Calu3 (cell line): ENCODE measurements at regions not wholly inside any gene's neighbourhood (a gene's known extent, or its start where the extent isn't known, plus 50 kb on each side); places are given as distances from the start of the nearest gene placed in this dataset.

ENCODE experiments used
- BruUV-seq: library from RNA; stranded (reverse); fragments of 400-500 nt; replicated peaks from 2 replicates; lab custom pipeline; 2021; lab: Mats Ljungman, UMichigan
- CTCF ChIA-PET: fragments of 300-600 bp; sonication (Branson Sonifier 250); formaldehyde crosslinking; loops from one replicate; lab custom pipeline; 2022; ENCODE audit warnings: antibody characterized with exemption; lab: Charles Lee
- DNase-seq: peaks from one replicate; pipeline ENCODE4 v3.0.0; 2022
- H3K27ac Mint-ChIP-seq: one replicate; pipeline ENCODE4 v1.8.0; 2022; ENCODE audit warnings: mixed read lengths; ENCODE audit not compliant: unreplicated experiment
- H3K27me3 Mint-ChIP-seq: one replicate; pipeline ENCODE4 v1.8.0; 2022; ENCODE audit warnings: mixed read lengths; ENCODE audit not compliant: unreplicated experiment
- H3K36me3 Mint-ChIP-seq: one replicate; pipeline ENCODE4 v1.8.0; 2022; ENCODE audit warnings: mild to moderate bottlenecking, moderate library complexity, mixed read lengths; ENCODE audit not compliant: insufficient read depth, unreplicated experiment
- H3K4me1 Mint-ChIP-seq: one replicate; pipeline ENCODE4 v1.8.0; 2022; ENCODE audit warnings: mild to moderate bottlenecking, low read depth, mixed read lengths; ENCODE audit not compliant: unreplicated experiment
- H3K4me3 Mint-ChIP-seq: one replicate; pipeline ENCODE4 v1.8.0; 2022; ENCODE audit warnings: mild to moderate bottlenecking, low read depth, moderate library complexity, mixed read lengths; ENCODE audit not compliant: unreplicated experiment
- H3K9me3 Mint-ChIP-seq: one replicate; pipeline ENCODE4 v1.8.0; 2022; ENCODE audit warnings: low read depth, mixed read lengths; ENCODE audit not compliant: unreplicated experiment
- intact Hi-C: fragments of 100-400 bp; cut with micrococcal nuclease; formaldehyde crosslinking; loops from one replicate; pipeline ENCODE4 v1.10.0; 2022; ENCODE audit not compliant: unreplicated experiment
- TF ChIP-seq, protein P1 (sequence below): fragments of 200-600 bp; IDR thresholded peaks from one replicate; pipeline ENCODE4 v1.8.0; 2022; ENCODE audit warnings: antibody characterized with exemption; ENCODE audit not compliant: unreplicated experiment

DNA sequence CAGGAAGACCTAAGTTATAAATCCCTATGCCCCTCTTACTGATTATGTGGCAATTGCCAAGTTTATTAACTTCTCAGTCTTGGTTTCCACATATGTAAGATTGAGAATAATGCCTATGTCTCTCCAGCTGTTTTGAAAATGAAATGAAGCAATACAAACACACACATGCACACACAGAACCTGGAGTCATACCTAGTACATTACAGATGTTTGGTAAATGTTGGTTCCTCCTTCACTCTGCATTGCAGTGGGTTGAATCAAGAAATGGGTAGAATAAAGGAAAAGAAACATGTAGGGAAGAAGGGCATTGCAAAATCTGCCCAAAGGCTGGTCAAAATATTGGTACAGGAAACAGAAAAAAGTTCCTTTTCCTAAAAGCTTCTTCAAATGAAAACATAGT lies 309.9 kb upstream of the EMCN start:
- intact Hi-C loops = no loop called here
- no TSS peak for BruUV-seq
- Mint-ChIP-seq H3K4me3 (no peak overlapping the region), H3K9me3 (peaks cover 2% of the 10 kb centered on the region), H3K27me3 (no peaks in the 10 kb centered on the region), H3K27ac (no peak overlapping the region), H3K36me3 (no peaks in the 10 kb centered on the region), H3K4me1 (peaks cover 12% of the 10 kb centered on the region)
- CTCF ChIA-PET = no interaction called here
- TF ChIP-seq, protein P1, sequence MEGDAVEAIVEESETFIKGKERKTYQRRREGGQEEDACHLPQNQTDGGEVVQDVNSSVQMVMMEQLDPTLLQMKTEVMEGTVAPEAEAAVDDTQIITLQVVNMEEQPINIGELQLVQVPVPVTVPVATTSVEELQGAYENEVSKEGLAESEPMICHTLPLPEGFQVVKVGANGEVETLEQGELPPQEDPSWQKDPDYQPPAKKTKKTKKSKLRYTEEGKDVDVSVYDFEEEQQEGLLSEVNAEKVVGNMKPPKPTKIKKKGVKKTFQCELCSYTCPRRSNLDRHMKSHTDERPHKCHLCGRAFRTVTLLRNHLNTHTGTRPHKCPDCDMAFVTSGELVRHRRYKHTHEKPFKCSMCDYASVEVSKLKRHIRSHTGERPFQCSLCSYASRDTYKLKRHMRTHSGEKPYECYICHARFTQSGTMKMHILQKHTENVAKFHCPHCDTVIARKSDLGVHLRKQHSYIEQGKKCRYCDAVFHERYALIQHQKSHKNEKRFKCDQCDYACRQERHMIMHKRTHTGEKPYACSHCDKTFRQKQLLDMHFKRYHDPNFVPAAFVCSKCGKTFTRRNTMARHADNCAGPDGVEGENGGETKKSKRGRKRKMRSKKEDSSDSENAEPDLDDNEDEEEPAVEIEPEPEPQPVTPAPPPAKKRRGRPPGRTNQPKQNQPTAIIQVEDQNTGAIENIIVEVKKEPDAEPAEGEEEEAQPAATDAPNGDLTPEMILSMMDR = no peak
- no peak for DNase-seq

DNA sequence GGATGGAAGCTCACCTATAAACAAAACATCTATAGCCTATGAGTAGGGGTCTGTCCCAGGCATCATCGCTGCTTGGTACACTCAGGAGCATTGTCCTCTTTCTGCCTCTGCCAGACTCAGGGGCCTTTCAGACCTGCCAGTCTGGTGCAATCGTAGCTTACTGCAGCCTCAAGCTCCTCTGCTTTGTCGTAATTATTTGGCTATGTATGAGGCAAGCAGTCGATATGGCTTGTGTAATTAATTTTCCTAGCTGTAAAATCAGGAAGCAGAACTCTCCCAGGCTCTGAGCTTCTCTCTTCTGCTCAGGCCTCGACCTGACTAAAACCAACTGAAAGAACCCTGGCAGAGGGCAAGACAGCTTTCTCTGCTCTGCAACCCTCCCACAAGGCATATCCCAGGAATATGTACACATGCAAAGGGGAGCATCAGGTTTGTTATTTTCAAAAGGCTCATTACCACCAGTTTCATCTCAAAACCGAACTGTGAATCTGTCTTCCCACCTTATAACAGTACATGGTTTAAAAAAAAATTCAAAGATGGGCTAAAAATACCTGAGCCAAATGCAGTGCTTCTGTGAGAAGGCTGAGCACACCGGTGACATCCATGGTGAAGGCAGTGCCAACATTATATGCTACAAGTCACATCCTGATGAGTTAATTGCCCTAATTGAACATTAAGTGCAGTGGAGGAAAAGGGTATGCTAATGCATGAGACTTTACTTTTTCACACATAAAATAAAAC lies 309.2 kb upstream of the EMCN start:
- Mint-ChIP-seq H3K36me3 (no peaks in the 10 kb centered on the region), H3K9me3 (peaks cover 2% of the 10 kb centered on the region), H3K27me3 (no peaks in the 10 kb centered on the region), H3K4me3 (no peak overlapping the region), H3K27ac (no peak overlapping the region), H3K4me1 (peaks cover 12% of the 10 kb centered on the region)
- TF ChIP-seq, protein P1 = no peak
- DNase-seq = no peak
- CTCF ChIA-PET = no interaction called here
- BruUV-seq = no TSS peak
- intact Hi-C loops = no loop called here

DNA sequence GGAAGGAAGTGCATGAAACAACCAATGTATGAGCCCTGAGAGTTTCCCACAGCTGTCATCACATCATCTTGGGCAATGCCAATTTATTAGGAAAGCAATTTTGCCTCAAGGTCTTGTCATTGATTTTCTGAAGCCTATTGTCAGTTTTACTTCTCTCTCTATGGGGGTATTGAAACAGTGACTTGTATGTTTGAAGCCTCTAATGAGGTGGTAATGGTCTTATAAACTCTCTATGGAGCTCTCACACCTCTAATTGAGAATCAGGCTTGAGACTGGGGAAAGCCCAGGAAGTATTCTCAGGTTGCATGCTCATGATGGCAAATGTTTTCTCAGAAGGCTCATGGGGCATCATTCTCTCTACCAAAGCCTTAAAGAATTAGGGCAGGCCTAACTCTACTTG lies 308.2 kb upstream of the EMCN start:
- CTCF ChIA-PET = no interaction called here
- TF ChIP-seq, protein P1 = no peak
- Mint-ChIP-seq H3K27me3 (no peaks in the 10 kb centered on the region), H3K9me3 (peaks cover 2% of the 10 kb centered on the region), H3K4me3 (no peak overlapping the region), H3K4me1 (peaks cover 12% of the 10 kb centered on the region), H3K27ac (no peak overlapping the region), H3K36me3 (no peaks in the 10 kb centered on the region)
- no peak for DNase-seq
- intact Hi-C loops = no loop called here
- no TSS peak for BruUV-seq

DNA sequence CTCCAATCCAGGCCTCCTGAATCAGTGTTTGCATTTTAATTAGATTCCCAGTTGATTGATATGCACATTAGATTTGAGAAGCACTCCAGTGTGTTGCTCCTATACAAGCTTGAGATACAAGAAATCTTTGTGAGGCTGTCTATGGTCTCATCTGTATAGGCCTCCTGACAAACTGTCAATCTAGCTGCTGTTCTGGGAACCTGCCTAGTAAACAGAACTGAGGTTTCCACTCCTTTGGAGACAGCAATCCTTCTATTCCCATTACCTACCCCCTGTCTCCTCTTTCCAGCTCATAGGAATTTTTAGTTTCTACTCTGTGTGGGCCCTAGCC lies 306.1 kb upstream of the EMCN start:
- Mint-ChIP-seq H3K4me1 (peaks cover 12% of the 10 kb centered on the region), H3K27ac (no peak overlapping the region)
- no TSS peak for BruUV-seq

More for the DNA sequence above, 306.1 kb upstream of the EMCN start:
- no peaks in the 10 kb centered on the region for H3K27me3 Mint-ChIP-seq
- no peak overlapping the region for H3K4me3 Mint-ChIP-seq
- TF ChIP-seq, protein P1 = no peak
- no peaks in the 10 kb centered on the region for H3K36me3 Mint-ChIP-seq
- peaks cover 2% of the 10 kb centered on the region for H3K9me3 Mint-ChIP-seq
- intact Hi-C loops = no loop called here
- no peak for DNase-seq
- CTCF ChIA-PET = interaction anchor here (0.5 kb wide), 1 partner anchor 265 kb away, joined by 3 read pairs; no protein-coding TSS in a partner anchor
